HuH-7.5 (cell line): ENCODE measurements at regions not wholly inside any gene's neighbourhood (a gene's known extent, or its start where the extent isn't known, plus 50 kb on each side); places are given as distances from the start of the nearest gene placed in this dataset.
"Not testable (repeated sequence)": the region's sequence is repeated elsewhere in the genome, so short reads cannot be mapped to it uniquely, and the experiment has no call there.

Experiments used
- DNase-seq: peaks from one replicate; pipeline ENCODE4 v3.0.0; 2011; ENCODE audit warnings: low spot score

DNA sequence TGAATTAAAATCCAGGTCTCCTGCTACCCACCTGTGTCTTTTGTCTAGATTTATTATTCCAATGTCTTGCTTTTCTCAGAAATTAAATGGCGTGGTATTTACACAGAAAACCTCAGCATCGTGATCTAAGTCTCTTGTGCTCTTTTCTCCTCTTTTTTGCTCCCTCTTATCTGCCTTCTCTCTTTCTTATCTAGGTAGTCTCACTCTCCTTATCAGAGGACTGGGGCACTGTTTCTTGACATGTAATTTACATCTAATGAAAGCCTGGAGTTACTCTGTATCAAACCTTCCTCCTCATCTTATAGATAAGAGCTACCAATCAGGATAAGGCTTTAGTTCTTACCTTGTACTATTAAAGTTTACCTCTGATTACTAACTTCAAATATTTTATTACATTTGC, 933.8 kb downstream of the TLE1 start:
- no peak for DNase-seq

DNA sequence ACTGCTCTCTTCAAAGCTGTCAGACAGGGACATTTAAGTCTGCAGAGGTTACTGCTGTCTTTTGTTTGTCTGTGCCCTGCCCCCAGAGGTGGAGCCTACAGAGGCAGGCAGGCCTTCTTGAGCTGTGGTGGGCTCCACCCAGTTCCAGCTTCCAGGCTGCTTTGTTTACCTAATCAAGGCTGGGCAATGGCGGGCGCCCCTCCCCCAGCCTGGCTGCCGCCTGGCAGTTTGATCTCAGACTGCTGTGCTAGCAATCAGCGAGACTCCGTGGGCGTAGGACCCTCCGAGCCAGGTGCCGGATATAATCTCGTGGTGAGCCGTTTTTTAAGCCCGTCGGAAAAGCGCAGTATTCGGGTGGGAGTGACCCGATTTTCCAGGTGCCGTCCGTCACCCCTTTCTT, 942.3 kb downstream of the TLE1 start:
- not testable (repeated sequence) for DNase-seq

DNA sequence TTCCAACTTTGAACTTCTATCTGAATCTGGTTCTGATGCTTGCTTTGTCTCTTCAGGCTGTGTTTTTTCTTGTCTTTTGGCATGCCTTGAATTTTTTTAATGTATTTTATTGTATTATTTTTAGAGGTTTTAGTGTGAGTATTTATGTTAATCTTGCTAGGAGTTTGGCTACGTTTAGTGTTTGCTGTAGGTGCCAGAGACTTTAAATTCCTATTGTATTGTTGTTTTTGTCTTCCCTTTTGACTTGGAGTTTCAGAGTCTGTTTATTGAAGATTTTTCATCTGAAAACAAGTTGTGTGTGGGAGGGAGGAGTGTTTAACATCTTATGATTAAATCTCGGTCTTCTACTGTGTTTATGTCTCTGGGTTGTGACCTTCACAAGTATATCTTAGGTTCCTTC, 956.8 kb downstream of the TLE1 start:
- DNase-seq, result no peak

DNA sequence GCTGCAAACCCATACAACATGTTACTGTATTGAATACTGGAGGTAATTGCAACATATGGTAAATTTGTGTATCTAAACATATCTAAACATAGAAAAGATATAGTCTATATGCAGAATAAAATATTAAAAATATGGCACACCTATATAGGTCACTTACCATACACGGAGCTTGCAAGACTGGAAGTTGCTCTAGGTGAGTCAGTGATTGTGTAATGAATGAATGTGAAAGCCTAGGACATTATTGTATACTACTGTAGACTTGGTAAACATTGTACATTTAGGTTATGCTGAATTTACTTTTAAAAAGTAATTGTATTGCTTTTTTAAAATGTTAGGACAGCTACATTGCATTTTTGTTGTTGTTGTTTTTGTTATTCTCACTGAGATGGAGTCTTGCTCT, 968.8 kb downstream of the TLE1 start:
- no peak for DNase-seq

DNA sequence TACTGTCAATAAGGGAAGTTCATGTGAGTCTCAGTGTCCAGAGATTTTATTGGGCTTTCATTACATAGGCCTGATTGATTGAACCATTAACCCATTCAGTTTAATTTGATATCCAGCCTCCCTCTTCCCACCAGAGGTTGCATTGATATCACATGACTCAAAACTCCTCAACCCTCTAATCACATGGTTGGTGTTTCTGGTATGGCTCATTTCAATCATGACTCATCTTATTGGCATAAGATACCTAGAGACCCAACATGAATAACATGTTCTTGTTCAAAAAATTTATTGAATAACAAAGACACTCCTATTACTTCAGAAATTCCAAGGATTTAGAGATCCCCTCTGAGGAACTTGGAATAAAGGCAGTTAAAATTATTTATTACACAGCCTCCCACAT, 982.2 kb downstream of the TLE1 start:
- DNase-seq, result no peak

DNA sequence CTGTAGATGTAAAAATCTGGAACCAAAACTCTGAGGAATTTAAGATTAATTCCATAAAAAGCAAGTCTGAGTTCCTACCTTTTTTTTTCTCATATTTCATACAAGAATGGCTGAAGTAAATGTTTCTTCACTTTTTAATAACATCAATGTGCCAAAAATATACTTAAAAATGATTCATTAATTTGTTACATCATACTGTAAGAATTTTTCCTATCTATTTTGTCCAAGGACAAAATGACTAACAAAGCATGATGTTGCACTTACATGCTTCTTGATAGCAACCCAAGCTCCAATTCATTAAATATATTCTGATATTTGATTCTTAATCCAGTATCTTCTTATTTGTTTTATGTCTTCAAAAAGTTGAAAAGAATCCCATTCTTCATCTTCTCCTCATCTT, 988.3 kb downstream of the TLE1 start:
- no peak for DNase-seq

DNA sequence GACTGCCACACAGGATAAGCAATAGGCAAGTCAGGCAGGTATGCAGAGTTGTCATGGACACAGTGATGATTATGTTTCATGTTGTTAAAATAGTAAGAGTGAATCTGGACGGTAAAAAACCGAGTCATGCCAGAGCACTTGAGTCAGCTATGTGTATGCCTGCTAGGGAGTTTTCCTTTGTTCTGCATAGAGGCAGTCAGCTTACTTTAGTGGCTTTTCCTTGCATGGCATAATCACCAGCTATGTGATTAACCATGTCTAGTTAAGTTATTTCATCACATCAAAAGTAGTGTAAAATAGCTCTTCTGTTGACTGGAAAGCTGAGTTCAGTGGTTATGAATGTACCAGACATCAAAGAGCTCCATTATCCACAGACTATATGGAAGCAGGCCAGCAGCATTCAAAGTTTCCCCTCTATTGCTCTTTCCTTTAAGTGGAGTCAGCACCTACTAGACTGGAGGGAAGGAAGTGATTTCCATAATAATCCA, 989.8 kb downstream of the TLE1 start:
- DNase-seq, result no peak

DNA sequence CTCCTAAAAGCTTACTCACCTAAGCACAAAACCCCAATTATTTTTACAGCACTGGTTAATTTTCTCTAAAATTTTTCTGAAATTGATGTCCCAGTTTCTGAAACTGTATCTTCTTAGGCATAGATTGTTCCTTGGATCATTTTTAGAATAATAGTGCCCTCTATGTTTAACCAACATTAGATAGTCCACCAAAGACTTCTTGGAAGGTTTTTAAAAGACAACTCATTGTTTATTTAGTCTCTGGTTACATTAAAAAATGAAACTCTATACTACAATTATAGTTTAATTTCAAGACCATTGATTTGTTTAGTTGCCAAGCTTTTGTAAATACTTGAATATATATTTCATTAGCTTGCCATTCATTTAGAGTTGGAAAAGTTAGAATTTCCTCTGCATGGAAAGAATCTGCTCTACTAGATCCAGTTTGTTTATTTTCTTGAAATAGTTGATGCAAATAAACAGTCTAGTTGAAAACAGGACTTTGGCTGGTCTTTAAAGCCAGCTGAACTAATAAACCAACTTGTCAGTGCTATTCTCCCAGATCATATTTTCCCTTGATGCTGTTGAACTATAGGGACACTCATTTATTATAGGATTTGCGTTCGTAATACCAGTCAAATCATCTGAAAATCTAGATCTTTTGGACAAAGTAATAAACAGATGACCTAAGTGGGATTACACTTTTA, 990.5 kb downstream of the TLE1 start:
- no peak for DNase-seq

DNA sequence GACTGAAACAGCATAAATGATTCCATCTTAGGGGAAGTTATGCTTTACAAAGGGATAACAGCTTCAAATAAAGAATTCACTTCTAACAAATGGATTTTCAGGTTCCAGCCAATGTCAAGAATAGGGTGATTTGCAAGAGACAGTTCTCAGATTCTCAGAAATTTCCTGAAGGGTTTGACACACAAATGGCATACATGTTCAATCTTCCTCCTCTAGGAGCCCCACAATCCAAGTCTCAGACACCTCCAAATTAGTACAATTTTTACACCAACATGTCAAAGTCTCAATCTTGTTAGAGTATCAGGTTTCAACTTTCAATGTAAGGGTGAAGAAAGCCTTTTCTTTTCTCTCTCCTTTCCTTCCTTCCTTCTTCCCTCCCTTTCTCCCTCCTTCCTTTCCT, 996.6 kb downstream of the TLE1 start:
- DNase-seq, result no peak

DNA sequence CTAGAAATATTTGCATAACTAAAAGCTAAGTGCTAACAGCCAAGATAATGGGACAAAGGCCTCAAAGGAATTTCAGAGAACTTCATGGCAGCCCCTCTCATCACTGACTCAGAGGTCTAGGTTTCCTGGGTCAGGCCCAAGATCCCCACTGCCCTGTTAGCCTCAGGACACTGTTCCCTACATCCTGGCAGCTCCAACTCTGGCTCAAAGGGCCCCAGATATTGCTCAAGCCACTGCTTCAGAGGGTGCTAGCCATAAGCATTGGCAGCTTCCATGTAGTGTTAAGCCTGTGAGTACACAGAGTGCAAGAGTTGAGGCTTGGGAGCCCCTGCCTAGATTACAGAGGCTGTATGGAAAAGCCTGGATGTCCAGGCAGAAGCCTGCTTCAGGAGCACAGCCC, 998.1 kb downstream of the TLE1 start:
- no peak for DNase-seq

DNA sequence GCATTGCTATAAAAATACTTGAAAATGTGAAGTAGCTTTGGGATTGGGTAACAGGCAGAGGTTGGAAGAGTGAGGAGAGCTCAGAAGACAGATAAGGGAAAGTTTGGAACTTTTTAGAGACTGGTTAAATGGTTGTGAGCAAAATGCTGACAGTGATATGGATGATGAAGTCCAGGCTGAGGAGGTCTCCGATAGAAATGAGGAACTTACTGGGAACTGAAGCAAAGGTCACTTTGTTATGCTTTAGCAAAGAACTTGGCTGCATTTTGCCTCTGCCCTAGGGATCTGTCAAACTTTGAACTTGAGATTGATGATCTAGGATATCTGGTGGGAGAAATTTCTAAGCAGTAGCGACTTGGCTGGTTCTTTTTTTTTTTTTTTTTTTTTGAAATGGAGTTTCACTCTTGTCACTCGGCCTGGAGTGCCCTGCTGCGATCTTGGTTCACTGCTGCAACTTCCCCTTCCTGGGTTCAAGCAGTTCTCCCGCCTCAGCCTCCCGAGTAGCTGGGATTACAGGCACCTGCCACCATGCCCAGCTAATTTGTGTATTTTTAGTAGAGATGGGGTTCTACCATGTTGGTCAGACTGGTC, 998.9 kb downstream of the TLE1 start:
- no peak for DNase-seq

DNA sequence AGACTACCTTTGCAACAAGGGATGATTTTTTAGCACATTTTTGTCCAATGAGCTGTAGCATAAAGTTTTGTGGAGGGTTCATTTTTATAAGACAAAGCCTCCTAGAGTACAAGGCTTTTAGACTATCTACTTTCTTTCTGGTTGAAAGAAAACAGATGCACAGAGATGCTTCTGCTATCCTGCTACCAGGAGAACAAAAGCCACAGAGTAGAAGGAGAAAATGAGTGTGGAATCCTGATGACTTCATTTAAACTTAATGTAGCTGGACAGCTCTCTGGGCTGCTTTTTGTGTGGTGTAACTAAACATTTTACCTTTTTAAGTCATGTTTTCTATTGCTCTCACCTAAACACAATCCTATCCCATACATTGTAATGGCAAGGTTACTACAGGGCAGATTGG, 1009.4 kb downstream of the TLE1 start:
- DNase-seq, result no peak

DNA sequence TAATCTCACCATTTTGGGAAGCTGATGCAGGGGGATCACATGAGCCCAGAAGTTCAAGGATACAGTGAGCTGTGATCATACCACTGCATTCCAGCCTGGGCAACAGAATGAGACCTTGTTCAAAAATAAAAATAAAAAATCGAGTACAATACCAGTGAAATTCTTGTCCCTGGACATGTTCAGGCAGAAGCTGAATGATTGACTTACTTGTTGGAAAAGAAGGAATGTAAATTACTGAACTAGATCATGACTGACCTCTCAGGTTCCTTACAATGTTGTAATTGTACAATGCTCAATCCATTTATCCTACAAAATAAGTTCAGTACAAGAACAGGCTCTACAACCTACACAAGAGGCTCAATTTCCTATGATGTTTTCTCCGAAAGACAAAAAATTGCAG, 1010.4 kb downstream of the TLE1 start:
- DNase-seq, result no peak

DNA sequence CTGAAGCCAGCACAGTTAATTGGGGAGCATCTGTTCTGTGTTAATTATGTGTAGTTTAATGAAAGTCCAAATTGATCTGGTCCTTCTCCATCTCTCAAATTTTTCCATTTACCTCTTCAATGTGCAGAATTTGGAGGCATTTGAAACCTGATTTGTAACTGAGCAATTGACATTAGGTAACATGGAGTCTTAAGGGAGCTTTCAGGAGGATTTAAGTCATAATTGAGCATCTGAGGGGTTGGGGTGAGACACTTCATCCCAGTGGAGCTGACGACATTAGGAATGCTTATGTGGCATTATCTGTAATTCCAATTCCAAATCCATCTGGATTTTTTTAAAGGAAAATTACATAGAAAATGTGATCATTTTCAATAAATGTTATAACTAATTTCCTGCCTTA, 1015.9 kb downstream of the TLE1 start:
- DNase-seq, result no peak

DNA sequence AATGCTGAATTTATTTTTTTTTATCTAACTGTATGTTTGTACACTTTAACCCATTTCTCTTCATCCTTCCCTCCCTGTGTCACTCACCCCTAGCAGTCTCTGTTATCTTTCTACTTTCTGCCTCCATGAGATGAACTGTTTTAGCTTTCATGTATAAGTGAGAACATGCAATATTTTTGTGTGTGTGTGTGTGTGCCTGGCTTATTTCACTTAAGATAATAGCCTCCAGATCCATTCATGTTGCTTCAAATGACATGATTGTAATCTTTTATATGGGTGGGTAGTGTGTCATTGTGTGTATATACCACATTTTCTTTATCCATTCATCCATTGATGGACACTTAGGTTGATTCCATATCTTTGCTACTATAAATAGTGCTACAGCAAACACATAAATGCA, 1023.9 kb downstream of the TLE1 start:
- no peak for DNase-seq

DNA sequence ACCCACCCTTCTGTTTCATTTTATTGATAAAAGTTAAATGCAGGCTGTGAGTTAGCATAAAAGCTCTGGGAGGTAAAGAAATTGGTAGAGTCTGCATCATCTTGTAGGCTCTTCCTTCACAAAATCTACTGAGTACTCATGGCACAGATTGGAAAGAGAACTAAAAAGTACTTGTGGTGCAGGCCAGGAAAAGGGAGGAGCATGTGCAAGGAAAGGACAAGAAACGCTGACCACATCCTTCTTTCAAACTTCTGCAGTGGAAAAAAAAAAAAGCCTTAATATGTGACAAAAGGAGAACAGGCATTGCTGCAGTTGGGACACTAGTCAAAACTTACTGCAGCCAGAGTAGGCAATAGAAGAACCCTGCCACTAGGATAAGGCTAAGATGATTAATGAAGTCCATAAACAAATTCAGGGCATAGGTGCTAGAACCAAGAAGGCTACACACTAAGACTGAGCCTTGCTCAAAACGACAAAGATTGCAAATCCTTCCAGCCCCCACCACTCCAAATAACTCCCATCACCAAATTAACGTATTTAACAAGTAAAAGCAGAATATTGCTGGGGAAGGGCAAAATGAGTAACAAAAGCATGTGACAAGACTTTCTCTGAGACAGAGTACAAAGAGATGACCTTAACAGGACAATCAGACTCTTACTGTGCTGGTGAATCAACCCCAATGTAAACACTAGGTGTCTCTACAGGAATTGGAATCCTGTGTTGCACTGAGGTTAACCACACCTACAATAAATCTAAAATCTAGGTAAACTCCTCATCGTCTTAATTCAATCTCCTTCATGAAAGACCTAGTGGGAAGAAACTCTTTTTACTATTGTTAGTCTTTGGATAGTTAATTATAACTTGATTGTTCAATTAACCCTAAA, 1024.8 kb downstream of the TLE1 start:
- peak; percentile 8 for DNase-seq

DNA sequence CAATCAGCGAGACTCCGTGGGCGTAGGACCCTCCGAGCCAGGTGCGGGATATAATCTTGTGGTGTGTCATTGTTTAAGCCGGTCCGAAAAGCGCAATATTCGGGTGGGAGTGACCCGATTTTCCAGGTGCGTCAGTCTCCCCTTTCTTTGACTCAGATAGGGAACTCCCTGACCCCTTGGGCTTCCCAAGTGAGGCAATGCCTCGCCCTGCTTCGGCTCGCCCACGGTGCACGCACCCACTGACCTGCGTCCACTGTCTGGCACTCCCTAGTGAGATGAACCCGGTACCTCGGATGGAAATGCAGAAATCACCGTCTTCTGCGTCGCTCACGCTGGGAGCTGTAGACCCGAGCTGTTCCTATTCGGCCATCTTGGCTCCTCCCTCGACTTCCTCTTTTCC, 1029.6 kb downstream of the TLE1 start:
- DNase-seq, result not testable (repeated sequence)

DNA sequence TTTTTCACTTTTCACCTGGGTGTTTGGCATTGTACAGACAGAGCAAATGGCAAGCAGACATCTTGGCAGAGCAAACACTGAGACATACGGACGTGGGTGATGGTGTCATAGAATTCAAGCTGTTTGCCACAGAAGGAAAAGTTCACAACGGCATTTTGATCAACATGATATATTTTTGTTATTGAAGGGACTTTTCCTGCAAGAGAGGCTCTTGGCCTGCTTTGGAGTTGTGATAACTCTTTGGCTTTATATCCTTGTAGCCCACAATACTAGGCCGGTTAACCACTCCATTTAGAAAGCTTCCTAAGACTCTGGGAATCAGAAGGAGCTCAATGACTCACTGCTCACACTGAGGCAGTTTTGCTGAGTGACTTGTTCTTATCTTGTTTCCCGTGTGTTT, 1038.3 kb downstream of the TLE1 start:
- DNase-seq, result no peak

DNA sequence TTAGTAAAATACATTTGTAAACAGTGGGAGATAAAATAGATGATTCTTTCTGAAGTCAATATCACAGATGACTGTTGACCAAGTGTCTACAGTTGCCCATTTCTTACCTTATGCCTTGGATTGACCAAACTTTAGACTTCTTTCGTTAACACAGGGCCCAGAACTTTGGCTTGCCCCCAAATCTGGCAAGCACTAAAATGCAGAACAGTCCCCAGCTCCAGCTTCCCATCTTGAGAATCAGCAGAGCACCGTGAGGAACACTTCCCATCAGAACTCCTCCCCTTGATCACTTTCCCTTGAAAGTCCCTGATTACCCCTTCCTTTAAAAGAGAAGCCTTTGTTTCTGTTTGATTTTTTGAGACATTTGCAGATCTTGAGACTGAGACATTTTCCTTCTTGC, 1039.9 kb downstream of the TLE1 start:
- no peak for DNase-seq

DNA sequence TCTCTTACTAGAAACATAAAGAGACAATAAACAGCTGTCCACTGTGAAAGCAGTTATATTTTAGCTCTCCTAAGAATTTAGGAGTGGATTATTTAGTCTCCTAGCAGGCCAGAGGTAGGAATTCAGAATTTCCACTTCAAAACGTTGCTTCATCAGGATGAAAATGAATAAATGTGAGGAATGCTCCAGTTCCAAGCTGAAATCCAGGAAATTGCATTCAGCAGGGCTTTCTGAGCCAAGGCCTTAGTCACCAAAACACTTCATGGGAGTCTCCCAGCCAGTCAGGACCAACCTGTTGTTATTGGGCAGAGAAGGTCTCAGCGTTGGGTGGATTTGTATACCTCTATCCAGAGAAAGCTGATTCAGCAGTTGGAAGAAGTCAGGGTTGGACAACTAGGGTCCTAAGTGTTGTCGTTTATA, 1040.3 kb downstream of the TLE1 start:
- DNase-seq, result no peak

DNA sequence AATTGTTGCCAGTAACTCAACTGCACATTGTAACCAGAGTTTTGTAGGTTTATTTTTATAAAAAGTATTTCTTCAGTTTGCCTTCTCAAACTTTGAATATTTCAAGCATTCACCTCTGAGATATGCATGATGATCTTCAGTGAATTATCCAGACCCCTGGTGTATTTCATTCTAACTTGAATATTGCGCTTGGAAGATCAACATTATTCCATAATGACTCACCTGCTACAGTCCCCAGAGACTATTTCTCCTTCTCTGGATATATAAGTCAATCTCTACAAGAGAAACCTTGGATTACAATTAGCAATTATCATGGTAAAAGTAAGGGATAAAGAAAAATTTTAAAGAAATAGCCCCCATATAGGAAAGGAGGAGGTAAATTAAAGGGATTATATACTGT, 1041.0 kb downstream of the TLE1 start:
- DNase-seq, result no peak

DNA sequence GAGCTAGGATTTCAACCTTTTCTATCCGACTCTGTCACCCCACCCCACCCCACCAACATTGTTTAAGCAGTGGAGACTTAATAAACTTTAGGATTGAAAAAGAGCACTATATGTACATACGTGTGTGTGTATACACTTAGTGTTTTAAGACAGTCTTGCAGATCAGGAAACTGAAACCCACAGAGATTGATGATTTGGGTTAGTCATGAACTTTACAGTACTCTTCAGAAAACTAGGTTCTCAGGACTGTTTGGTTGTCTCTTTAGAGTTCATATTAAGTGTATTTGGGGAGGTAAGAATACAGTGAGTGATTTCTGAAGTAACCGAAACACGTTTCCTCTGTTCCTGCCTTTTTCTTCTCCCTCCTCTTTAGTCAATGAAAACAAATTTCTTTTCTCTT, 1043.1 kb downstream of the TLE1 start:
- DNase-seq, result no peak

DNA sequence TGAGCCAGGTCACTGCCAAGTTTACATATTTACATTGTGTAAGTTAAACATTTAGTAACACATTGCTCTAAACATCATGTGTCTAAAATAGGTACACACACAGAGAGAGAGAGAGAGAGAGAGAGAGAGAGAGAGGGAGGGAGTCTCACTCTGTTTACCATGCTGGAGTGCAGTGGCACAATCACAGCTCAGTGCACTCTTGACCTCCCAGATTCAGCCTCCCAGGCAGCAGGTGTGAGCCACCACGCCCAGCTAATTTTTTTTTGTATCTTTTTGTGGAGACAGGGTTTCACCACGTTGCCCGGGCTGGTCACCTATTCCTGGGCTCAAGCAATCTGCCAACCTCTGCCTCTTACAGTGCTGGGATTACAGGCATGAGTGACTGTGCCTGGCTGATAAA, 1045.3 kb downstream of the TLE1 start:
- DNase-seq, result no peak
